ENCODE measurements at regions not wholly inside any gene's neighbourhood (a gene's known extent, or its start where the extent isn't known, plus 50 kb on each side); places are given as distances from the start of the nearest gene placed in this dataset.
"Not testable (repeated sequence)": the region's sequence is repeated elsewhere in the genome, so short reads cannot be mapped to it uniquely, and the experiment has no call there.

DNA sequence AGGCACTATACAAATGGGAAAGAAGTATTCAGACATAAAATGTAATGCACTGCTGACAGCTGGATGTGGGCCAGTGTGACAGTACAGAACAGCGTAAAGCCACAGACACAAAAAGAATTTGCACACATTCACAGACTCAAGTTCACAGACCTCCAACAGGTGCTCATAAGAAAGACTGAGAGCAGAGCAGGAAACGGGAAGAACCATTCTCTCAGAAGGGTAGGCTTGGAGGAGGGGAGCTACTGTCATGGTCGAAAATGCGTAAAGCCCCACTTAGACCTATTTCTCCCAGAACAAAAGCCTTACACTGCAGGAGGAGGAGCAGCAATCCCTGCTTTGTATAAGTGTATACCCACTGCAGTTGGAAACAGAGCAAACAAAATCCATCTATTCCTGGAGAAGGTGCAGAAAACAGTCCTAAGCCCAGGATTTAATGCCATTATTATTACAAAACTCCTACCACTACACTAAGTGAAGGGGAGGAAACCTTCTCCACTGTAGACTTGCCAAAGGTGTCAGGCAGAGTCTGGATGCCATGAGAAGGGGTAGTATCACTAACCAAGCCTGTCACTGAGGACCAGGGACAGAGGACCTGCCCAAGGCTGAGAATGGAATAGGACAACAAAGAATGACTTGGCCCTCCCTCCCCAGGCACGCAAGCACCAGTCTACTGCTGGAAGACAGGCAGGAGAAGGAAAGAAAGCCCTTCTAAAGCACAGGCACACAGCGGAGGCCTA lies 103.0 kb upstream of the FAM25C start:
- H3K27ac Mint-ChIP-seq; H3K27me3 Mint-ChIP-seq; H3K4me3 Mint-ChIP-seq; ATAC-seq; DNase-seq; H3K9me3 Mint-ChIP-seq; H3K4me1 Mint-ChIP-seq; H3K36me3 Mint-ChIP-seq (ENCODE audit: low read depth): not testable (repeated sequence)

DNA sequence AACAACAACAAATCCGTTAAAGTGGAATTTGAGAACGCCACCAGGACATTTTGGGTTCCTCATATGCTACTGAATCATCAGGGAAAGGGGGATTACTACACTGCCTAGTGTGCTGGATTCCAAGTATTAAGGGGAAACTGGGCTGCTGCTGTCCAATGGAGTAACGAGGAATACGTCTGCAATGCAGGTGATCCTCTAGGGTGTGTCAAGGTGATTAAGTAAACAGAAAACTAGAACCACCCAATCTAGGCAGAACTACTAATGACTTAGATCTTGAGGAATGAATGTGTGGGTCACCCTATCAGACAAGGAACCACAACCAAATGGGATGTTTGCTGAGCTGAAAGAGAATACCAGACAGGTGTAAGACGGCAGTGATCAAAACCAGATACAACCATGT lies 99.3 kb upstream of the FAM25C start:
- H3K36me3 Mint-ChIP-seq (ENCODE audit: low read depth); H3K27ac Mint-ChIP-seq; H3K27me3 Mint-ChIP-seq; H3K9me3 Mint-ChIP-seq; H3K4me3 Mint-ChIP-seq; DNase-seq; H3K4me1 Mint-ChIP-seq; ATAC-seq: not testable (repeated sequence)

DNA sequence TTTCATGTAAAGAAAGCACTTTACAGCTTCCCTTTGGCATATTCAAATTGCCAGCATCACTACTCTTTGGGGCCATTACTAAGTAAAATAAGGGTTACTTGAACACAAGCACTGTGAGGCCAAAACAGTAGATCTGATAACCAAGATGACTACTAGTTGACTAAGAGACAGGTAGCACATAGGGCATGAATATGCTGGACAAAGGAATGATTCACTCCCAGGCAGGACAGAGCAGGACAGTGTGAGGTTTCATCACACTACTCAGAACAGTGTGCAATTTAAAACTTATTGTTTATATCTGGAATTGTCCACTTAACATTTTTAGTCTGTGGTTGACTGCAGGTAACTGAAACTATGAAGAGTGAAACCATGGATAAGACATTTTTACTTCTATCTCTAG lies 91.1 kb upstream of the FAM25C start:
- H3K36me3 Mint-ChIP-seq (ENCODE audit: low read depth); H3K9me3 Mint-ChIP-seq; ATAC-seq; H3K4me3 Mint-ChIP-seq; H3K27me3 Mint-ChIP-seq; DNase-seq; H3K4me1 Mint-ChIP-seq; H3K27ac Mint-ChIP-seq: not testable (repeated sequence)

DNA sequence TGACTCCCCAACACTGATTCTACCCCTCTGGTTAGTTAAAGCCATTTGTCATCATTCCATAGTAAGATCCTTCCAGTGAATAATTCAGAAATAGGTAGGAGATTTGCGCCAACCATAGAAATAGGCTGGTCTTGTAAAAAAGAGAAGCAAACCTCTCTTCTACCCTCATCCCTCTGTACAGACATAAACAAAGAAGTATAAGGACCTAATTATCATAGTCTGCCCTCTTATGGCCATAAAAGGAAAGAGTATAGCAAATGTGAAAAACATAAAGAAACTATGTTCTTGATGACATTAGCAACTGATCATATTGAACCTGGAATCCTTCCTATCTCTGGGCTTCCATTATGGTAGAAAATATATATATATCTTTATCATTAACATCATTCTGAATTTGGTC lies 88.5 kb upstream of the FAM25C start:
- ATAC-seq; H3K4me1 Mint-ChIP-seq; H3K4me3 Mint-ChIP-seq; H3K36me3 Mint-ChIP-seq (ENCODE audit: low read depth); H3K27ac Mint-ChIP-seq; H3K27me3 Mint-ChIP-seq; DNase-seq; H3K9me3 Mint-ChIP-seq: not testable (repeated sequence)

DNA sequence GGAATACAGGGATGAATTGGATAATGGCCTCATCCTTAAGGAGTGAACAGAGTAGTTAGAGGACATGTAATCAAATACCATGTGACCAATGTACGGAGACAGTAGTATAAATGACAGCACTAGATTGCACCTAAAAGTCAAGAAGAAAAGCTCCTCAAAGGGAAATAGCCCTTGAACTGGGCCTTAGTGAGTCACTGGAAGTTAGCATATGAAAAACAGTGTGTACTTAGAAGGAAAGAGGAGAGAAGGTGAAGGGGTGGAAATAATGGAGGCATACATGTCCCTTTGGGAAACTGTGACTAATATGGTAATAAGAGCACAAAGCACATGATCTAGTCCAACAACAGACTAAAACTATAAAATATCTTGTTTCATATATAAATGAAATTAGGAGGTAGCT lies 84.9 kb upstream of the FAM25C start:
- not testable (repeated sequence) for H3K27me3 Mint-ChIP-seq; H3K9me3 Mint-ChIP-seq; H3K4me3 Mint-ChIP-seq; H3K36me3 Mint-ChIP-seq (ENCODE audit: low read depth); H3K4me1 Mint-ChIP-seq; H3K27ac Mint-ChIP-seq; DNase-seq
- ATAC-seq: peak; percentile 40

DNA sequence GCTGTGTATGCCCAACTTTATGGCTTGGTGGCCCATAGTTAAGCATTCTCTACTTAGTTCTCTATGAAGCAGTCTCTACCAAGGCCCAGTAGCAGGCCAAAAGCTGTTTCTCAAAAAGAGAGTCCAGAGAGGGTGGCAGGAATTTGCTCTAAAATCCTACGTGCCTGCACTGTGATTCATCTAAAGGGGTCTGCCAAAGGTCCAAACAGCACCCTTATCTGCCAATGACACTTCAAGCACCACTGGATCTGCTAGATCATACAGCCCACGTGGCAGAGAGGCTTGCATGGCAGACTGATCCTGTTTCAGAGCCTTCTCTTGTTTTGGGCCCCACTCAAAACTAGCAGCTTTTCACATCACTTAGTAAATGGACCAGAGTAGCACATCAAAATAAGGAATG lies 71.6 kb upstream of the FAM25C start:
- H3K4me3 Mint-ChIP-seq; H3K9me3 Mint-ChIP-seq; ATAC-seq; H3K4me1 Mint-ChIP-seq; H3K36me3 Mint-ChIP-seq (ENCODE audit: low read depth); H3K27ac Mint-ChIP-seq; DNase-seq; H3K27me3 Mint-ChIP-seq: not testable (repeated sequence)

DNA sequence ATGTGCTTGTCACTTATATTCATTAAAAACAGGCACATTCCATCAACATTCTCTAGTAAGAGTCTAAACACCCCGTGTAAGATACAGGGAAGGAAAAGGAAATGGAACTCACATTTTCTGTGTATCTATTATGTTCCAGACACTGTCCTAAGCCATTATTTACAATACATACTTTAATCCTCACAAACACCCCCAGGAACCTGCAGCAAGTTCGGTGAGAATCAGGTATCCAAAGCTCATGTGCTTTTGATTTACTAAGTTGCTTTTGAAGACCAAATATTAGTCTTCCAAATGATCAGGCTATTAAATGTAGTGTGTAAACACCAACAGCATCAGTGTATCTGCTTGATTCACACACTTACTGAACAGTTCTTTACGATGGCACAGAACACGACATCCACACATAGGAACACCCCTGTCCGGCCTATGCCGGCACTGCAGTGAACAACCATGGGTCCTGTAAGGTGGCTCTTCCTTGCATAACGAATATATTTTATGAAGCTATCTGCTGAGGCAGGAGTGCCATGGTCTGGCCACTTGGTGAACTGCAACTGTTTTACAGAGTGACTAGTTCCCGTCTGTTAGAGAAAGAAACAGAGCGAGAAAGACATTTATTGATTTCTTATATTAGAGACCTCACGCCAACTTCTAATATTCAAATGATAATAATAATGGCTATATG lies 64.5 kb upstream of the FAM25C start:
- not testable (repeated sequence) for H3K27ac Mint-ChIP-seq; H3K9me3 Mint-ChIP-seq; H3K4me3 Mint-ChIP-seq; H3K36me3 Mint-ChIP-seq (ENCODE audit: low read depth); H3K27me3 Mint-ChIP-seq; DNase-seq; H3K4me1 Mint-ChIP-seq
- peak; percentile 97 for ATAC-seq

DNA sequence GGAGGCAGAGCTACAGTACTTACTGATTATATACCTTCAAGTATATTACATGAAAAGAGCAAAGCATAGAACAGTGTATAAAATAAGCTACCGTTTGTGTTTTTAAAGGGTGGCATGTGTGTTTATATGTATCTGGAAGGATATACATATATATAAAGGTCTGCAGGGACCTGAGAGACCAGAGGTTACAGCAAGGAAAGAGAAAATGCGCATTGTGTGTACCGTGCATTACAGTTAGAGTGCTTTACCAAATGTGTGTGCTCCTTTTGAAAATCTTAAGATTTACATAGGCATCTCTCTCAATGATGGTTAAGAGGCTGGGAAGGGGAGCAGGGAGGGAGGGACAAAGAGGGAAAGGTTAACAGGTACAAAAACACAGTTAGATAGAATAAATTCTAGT lies 55.8 kb upstream of the FAM25C start:
- DNase-seq; H3K9me3 Mint-ChIP-seq; H3K27ac Mint-ChIP-seq; H3K4me1 Mint-ChIP-seq; ATAC-seq; H3K36me3 Mint-ChIP-seq (ENCODE audit: low read depth); H3K4me3 Mint-ChIP-seq; H3K27me3 Mint-ChIP-seq: not testable (repeated sequence)

All from activated naive CD8-positive, alpha-beta T cell treated with anti-CD3 and anti-CD28 coated beads, Interleukin-2, amount 50 U/mL, for 24 hours (primary cell).